NCI-H1417 treated with DMSO at 0.1 percent for 48 hours (cell line): ENCODE measurements at regions not wholly inside any gene's neighbourhood (a gene's known extent, or its start where the extent isn't known, plus 50 kb on each side); places are given as distances from the start of the nearest gene placed in this dataset.
"Not testable (repeated sequence)": the region's sequence is repeated elsewhere in the genome, so short reads cannot be mapped to it uniquely, and the experiment has no call there.

Source experiments
- DNase-seq: peaks from one replicate; lab custom pipeline; 2025; lab: John Stamatoyannopoulos, UW

DNA sequence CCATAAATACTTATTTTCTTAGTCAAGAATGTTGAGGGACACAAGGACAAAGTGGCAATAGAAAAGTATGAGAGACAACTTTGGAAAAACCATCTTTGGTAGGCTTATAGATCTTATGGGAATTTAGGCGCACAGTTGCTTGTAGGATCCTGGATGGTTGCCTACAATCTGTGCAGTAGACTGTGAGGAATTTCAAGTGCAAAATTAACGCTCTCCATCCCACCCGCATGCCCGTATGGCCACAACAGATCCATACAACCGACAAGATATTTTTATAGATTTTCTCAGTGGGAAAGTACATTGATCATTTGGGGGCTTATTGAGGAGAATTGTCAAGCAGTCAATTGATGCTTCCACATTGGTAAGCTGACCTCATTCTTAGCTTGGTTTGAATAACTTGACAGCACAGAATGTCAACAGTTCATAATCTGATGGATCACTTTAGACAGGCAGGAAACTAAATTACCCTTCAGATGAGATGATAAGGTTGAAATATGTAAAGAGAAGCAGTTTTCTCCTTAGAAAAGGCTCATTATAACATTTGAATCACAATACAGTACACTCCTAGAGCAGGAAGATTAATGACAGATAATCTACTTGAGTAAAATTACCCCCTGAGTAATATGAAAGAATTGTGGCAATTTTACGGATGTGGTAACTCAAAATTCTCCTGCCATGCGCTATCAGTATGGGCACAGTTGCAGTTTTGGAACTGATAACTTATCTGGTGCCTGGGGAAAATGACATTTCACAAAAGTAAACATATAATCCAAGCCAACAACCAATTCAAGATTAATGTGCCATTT is 479.7 kb downstream of the KIF20B start:
- no peak for DNase-seq

DNA sequence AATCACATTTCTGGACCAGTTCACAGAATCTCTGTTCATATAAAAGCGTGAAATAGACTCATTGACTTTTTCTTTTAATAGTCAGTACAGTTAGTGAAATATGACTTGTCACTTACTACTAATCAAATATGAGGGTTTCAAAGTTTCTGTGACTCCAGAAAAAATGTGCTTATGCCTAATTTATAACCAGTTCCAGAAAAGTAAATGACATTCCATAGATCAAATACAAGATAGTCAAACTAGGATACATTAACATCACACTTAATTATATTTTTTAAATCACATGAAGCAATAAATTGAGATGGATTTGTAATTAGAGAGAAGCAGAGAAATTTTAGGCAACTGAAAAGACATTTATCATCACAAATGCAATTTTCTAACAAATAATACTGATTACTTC is 491.4 kb downstream of the KIF20B start:
- no peak for DNase-seq

DNA sequence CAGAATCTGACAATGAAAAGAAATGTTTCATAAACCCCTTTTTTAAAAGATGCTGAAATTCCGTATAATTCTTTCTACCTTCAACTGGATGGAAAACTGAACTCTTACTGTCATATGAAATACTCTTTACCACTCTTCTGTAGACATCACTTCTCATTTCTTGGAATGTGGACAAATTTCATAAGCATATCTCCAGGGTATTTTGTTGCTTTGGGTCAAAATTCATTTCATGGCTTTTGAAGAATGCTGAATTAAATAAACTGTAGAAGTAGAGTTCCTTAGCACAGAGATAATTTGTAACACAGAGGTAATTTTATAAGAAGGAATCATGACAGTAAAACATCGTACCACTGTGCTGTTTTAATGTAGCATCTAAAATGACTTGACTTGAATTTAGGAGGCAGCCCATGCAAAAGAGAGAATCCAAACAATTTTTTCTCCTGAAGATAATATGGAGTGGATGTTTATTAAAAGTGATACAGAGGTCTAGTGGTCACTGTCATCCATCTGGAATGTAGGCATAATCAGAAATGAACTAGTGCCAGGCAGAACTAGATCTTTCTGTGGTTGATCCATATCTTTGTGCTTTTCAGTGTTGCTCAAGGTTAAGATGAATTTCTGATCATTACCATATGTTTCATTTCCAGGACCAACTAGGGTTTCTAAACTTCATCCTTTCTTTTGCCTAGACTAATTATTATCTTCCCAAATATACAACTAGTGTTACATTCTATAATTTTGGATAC is 492.0 kb downstream of the KIF20B start:
- no peak for DNase-seq

DNA sequence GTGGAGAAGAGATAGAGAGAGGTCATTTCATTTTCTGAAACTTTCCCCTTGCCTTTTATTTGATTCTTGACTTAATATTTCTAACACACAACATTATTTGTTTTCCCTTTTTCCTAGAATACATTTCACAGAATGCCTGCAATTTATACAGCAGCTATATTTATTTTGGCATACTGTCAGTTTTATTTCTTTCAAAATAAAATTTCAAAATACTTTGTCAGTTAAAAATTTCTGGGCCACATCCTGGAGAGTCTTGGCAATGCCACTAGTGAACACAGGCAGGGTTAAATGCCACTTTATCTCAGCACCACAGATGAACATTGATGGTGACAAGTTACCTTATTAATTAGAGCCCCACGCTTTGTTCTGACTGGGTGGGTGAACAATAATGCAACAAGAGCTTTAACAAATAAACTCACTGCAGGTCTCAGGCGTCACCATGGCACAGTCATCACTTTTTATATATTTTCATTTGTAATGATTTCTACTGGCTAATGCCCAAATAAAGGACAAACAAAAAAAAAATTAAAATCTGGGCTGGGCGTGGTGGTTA is 494.0 kb downstream of the KIF20B start:
- DNase-seq, result no peak

DNA sequence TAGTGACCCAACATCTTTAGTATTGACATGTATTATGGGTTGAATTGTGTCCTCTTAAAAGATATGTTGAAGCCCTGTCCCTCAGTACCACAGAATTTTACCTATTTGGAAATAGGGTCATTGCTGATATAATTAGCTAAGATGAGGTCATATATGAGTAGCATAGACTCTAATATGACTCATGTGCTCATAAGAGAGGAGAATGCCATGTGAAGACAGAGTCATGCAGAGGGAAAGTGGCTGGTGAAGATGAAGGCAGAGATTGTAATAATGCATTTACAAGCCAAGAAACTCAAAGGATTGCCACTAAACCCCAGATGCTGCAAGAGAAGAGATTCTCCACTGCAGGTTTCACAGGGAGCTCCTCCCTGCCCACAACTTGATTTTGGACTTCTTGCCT is 496.4 kb downstream of the KIF20B start:
- no peak for DNase-seq

DNA sequence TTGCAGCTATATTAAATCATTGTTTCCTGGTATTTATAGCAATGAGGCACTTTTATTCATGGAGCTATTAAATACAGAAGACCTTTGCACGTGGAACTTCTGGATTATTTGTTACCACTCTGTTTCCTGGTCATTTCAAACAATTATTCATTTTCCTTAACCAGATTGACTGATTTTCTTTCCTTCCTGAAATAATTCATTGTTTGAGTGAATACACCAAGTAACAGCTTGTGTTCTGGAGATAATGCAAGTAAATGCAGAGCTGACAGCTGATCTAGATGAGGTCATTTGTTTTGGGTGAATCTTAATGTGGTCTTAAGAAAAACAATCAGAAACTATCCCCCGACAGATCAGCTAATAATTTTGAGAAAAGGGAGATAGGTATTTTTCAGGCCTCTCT is 497.7 kb downstream of the KIF20B start:
- no peak for DNase-seq

DNA sequence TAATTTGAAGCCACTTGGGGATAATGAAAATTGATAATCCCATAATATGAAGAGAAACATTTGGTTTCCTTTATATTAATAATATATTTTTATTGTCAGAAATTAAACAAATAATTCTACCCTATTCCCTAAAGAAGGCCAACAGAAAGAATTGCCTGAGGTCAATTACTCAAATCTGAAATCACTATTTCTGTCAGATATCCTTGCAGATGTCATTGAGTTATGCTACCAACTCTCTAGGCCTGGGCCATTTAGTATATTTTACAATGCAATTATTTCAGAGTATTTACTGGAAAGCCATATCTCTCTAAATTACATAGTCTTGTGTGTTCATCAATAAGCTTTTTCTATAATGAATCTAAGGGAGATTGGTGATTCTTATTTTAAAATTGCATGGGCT is 498.1 kb downstream of the KIF20B start:
- DNase-seq, result no peak

DNA sequence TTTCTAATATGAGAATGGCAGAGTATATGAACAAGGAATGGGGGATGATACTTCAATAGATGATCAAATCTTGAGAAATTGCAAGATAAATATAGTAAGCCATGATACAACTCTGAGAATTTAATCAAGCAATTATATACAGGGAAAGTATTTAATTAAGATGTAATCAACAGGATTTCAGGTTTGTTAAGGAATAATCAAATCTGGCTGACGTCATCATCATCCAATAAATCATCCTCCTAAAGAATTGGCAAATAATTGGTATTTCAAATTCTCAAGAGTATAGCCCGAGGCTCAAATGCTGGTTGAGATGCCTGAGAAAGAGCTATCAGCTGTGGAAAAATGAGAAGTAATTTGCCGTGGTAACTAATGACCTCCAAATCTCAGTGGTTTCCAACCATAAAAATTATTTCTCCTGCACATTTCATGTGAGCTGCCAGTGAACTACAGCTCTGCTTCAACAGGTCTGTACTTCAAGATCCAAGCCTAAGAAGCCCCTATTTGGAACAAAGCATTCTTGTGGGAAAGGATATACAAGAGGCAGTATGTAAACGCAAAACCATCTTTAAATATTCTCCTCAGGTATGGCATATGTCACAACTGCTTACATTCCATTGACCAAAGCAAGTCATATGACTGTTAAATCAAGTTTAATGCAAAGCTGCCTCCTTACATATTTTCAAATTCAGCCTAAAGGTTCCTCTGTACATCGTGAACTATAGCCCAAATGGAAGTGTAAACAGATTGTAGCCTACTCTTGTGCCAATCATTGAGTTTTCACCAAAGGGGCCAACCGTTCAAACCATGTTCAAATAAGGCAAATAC is 503.0 kb downstream of the KIF20B start:
- DNase-seq, result no peak

DNA sequence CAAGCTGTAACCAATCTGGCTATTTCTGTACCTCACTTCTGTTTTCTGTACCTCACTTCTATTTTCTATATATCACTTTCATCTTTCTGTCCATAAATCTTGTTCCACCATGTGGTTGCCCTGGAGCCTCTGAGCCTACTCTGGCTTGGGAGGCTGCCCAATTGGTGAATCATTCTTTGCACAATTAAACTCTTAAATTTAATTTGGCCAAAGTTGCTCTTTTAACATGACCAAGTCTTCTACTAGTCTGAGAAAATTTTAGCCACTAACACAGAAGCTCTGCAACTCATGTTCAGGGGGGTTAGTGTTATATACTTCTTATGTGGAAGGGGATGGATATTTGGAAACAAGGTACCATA is 503.5 kb downstream of the KIF20B start:
- DNase-seq, result no peak

DNA sequence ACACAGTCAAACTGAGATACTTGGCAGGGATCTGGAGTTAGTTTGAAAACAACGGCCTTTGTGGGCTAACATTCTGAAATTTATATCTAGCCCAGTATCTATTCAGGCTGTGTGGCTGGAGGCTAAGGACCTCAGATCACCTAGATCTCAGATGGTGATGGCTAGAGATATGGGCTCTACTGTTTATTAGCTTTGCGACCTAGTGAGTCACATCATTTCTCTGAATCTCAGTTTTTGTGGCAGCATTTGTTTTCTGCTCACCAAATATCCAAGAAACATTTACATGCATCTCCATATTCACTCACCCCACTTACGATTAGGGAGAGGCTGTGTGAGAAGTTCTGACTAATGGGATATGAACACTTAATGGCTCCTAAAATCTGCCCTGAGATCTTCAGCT is 503.9 kb downstream of the KIF20B start:
- DNase-seq, result no peak

DNA sequence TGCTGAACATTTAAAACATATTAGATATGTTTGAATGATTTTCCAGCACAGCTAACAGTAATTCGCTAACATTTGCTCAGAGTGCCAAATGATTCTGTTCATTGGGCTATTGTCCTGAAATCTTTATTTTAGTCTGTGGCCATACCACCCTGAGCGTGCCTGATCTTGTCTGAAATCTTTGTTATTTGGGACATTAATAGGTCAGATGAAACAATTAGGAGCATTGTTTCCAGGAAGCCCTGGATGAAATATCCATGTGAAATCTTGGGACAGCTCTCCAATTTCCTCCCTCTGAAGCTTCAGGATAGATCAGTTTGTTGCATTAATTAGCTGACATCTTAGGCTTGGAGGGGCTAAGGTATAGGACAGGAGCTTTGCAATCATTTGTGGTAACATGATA is 512.0 kb downstream of the KIF20B start:
- no peak for DNase-seq

DNA sequence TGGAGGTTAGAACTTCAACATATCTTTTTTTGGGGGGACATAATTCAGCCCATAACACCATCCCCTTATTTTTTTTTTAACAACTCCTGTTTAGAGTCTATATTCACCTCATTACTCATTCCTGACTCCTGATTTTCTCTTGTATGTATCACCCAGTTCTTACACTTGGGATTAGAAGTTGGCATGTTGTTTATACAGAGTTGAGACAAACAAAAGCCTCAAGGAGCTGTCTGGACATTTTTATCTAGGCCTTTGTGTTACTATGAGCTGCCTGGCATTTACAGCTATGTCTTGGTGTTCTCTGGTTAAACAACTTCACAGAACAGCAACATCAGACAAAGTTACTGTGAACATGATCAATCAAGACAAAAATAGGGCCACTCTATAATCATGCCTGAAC is 517.5 kb downstream of the KIF20B start:
- DNase-seq, result no peak

DNA sequence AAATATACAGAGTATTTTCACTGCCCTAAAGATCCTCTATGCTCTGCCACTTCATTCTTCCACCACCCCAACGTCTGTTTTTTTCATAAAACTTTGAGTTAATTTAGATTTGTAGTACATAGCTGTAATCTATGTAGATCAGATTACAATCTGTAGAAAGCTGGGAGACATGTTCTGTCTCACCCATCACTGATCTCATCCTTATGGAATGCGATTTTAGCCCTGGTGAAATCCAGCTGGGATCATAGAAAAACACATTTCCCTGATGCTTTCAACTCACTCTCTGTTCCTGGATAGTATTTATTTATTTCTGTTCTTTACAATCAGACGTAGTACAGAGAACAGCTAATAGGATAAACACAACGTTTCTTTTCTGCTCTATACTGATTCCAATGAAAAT is 521.0 kb downstream of the KIF20B start:
- DNase-seq, result no peak

DNA sequence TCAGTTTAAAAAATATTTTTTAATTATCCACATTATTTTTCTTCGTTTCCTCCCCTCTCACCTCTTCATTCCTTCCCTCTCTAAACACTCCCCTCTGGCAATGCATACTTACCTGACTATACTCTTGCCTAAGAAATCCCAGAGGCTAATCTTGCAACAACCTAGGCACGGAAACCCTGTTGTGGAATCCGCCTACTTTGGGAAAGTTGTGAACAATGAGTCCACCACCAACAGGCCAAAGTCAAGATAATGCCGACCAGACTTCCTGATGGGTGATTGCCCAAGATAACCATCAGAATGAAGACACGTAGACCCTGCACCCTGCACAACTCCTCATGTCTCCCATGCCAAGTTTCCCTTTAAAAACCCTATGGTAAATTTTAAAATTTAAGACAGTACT is 521.5 kb downstream of the KIF20B start:
- DNase-seq, result no peak

DNA sequence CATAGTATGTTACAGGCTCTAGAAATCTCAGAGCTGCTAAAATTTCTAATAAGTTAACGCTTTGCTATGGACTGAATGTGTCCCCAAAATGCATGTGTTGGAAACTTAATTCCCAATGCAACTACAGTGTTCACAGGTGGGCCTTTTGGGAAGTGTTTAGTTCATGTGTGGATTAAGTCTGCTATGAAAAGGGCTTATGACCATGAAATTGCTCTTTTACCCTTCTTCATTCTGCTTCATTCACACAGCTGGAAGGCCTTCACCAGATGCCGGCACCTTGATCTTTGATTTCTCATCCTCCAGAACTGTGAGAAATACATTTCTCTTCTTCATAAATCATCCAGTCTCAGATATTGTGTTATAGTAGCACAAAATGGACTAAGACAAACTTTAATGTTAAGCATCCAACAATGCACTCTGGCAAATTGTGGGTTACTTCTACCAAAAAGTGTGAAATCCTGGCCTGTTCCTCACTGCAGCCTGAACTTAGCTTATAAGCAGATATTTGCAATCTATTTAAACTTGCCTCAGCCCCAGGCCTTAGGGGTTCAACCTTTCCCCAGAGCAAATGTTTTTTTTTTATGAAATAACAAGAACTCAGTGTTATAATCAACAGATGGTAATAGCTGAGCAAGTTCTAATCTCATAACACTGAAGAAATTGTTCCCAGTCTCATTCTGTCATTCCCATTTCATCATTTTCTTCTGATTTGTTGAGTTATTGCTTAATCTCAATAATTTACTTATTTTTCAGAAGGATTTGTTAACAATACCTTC is 523.6 kb downstream of the KIF20B start:
- no peak for DNase-seq

DNA sequence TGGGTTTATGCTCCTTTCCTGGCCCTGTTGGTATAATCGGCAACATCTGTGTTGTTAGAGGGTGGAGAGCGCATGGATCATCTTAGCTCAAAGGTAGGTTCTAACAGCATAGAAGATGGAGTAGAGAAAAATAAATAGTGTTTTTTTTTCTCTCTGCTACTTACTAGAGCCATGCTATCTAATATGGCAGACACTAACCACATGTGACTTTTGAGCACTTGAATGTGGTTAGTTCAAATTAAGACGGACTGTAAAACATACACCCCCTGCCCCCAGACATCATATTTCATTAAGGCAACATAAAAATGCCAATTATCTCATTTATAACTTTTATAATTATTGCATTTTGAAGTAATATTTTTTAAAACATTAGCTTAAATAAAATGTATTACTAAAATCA is 525.1 kb downstream of the KIF20B start:
- no peak for DNase-seq

DNA sequence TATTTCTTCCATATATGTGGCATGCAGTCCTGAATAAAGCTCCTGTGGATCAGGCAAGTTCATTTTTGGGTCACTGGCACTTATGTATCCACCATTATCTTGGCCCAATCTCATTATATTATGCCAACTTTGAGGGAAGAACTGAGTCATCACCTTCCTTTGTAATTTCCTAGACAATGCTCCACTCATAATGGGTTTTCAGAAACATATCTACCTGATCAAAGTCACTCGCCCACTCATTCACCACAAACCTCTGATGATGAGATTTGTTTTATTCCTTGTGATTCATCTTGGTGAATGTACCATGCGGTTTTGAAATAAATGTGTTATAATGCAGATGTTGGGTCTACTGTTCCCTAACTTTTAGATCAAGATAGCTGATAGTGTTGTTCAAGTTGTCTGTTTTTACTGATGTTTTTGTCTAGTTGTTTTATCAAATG is 525.8 kb downstream of the KIF20B start:
- no peak for DNase-seq

DNA sequence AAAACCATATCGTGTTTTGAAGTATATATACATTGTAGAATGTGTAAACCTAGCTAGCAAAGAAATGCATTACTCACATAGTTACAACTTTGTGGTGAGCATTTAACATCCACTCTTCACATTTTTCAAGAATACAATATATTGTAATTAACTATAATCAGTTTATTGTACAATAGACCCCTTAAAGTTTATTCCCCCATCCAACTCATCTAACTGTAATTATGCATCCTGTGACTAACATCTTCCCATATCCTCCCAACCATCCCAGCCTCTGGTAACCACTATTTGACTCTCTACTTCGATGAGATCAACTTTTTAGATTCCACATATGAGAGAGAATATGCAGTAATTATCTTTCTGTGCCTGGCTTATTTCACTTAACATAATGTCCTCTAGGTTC is 526.4 kb downstream of the KIF20B start:
- DNase-seq, result no peak

DNA sequence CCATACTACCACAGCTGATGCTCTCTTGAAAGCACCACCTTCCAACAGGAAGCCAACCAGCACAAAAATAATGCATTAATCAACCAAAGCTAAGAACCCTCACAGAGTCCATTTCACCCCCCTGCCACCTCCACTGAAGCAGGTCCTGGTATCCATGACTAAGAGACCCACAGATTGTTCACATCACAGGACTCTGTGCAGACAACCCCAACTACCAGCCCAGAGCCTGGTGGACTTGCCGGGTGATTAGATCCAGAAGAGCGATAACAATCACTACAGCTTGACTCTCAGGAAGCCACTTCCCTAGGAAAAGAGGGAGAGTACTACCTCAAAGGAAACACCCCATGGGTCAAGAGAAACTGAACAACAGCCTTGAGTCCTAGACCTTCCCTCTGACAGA is 528.1 kb downstream of the KIF20B start:
- no peak for DNase-seq

DNA sequence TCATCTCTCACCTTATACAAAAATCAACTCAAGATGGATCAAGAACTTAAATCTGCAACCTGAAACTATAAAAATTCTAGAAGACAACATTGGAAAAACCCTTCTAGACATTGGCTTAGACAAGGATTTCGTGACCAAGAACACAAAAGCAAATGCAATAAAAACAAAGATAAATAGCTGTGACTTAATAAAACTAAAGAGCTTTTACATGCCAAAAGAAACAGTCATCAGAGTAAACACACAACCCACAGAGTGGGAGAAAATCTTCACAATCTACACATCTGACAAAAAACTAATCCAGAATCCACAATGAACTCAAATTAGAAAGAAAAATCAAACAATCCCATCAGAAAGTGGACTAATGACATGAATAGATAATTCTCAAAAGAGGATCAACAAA is 532.4 kb downstream of the KIF20B start:
- not testable (repeated sequence) for DNase-seq

DNA sequence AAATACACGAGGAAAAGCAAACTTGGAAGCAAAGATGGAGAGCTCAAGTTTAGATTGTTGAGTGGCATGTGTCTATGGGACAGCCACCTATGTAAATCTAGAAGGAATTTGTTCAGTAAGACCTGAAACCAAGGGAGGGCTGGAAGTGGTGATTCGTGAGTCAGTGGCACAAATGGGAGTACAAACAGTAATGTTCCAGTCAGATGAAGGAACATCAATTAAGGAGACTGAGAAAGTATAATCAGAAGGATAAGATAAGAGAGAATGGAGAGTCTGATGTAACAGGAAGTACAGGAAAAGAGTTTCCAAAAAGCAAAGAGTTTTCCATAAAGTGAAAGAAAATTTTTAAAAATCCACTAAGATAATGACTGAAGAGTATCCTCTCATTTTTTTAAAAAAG is 544.2 kb downstream of the KIF20B start:
- no peak for DNase-seq

DNA sequence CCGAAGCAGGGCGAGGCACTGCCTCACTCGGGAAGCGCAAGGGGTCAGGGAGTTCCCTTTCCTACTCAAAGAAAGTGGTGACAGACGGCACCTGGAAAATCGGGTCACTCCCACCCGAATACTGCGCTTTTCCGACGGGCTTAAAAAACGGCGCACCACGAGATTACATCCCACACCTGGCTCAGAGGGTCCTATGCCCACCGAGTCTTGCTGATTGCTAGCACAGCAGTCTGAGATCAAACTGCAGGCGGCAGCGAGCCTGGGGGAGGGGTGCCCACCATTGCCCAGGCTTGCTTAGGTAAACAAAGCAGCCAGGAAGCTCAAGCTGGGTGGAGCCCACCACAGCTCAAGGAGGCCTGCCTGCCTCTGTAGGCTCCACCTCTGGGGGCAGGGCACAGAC is 549.4 kb downstream of the KIF20B start:
- DNase-seq, result not testable (repeated sequence)
